ENCODE measurements at regions not wholly inside any gene's neighbourhood (a gene's known extent, or its start where the extent isn't known, plus 50 kb on each side); places are given as distances from the start of the nearest gene placed in this dataset.

GRCh38 chr11:15726893-15727519, 612.3 kb downstream of the INSC start:
- no peak overlapping the region for H3K27ac ChIP-seq (ENCODE audit: low read depth in 1 of 2, low read length in 2 of 2)
- no peaks in the 10 kb centered on the region for H3K36me3 ChIP-seq (replicated peaks in 1 of 2; ENCODE audit: control insufficient read depth in 1 of 2, insufficient read depth in 2 of 2, low read length in 2 of 2)
- H3K4me3 ChIP-seq (replicated peaks in 1 of 3; ENCODE audit: low read depth in 2 of 3, low read length in 3 of 3), result no peak overlapping the region
- no peak overlapping the region for H3K4me3 Mint-ChIP-seq
- no peak for DNase-seq
- no peaks in the 10 kb centered on the region for H3K27me3 ChIP-seq (ENCODE audit: control insufficient read depth in 2 of 2, insufficient read depth in 2 of 2, low read length in 2 of 2)
- intact Hi-C loops (cut with micrococcal nuclease), result no loop called here
- no peaks in the 10 kb centered on the region for H3K9me3 ChIP-seq (replicated peaks in 1 of 2; ENCODE audit: control insufficient read depth in 1 of 2, insufficient read depth in 1 of 2, low read length in 2 of 2)
- no peaks in the 10 kb centered on the region for H3K36me3 Mint-ChIP-seq
- H3K27ac Mint-ChIP-seq, result no peak overlapping the region
- no peaks in the 10 kb centered on the region for H3K79me2 ChIP-seq (ENCODE audit: insufficient read depth, low read length)
- H2AFZ ChIP-seq (ENCODE audit: insufficient read depth, low read depth, low read length, poor library complexity, severe bottlenecking), result no peak overlapping the region
- peaks cover 0 to 10% (median 5%) of the 10 kb centered on the region in 7 donors for H3K9me3 Mint-ChIP-seq
- 100% methylated on average over 1 of the region's 2 CpGs for WGBS (ENCODE audit: insufficient coverage)
- no peak for TF ChIP-seq CTCF (IDR thresholded peaks at IDR 0.05)
- H3K4me1 Mint-ChIP-seq, result no peaks in the 10 kb centered on the region
- H3K4me2 ChIP-seq (replicated peaks; ENCODE audit: extremely low read depth, low read length, poor library complexity, severe bottlenecking), result no peak overlapping the region
- H4K20me1 ChIP-seq (ENCODE audit: insufficient read depth, low read length), result no peaks in the 10 kb centered on the region
- peaks cover 0 to 4% (median 4%) of the 10 kb centered on the region in 3 donors for H3K27me3 Mint-ChIP-seq (ENCODE audit: low read depth in 3 of 3)
- H3K4me1 ChIP-seq (ENCODE audit: control insufficient read depth in 1 of 2, insufficient read depth in 2 of 2, low read length in 2 of 2), result no peaks in the 10 kb centered on the region
- no peak overlapping the region for H3K9ac ChIP-seq (ENCODE audit: insufficient read depth, low read length, poor library complexity, severe bottlenecking)

- Histone ChIP-seq H2AFZ (ENCODE audit: insufficient read depth, low read depth, low read length, poor library complexity, severe bottlenecking) (no peak overlapping the region), H3K27me3 (ENCODE audit: control insufficient read depth in 2 of 2, insufficient read depth in 2 of 2, low read length in 2 of 2) (no peaks in the 10 kb centered on the region), H3K79me2 (ENCODE audit: insufficient read depth, low read length) (no peaks in the 10 kb centered on the region), H3K27ac (ENCODE audit: low read depth in 1 of 2, low read length in 2 of 2) (no peak overlapping the region), H3K4me3 (replicated peaks in 1 of 3; ENCODE audit: low read depth in 2 of 3, low read length in 3 of 3) (no peak overlapping the region), H3K4me2 (replicated peaks; ENCODE audit: extremely low read depth, low read length, poor library complexity, severe bottlenecking) (no peak overlapping the region), H3K9me3 (replicated peaks in 1 of 2; ENCODE audit: control insufficient read depth in 1 of 2, insufficient read depth in 1 of 2, low read length in 2 of 2) (no peaks in the 10 kb centered on the region), H3K36me3 (replicated peaks in 1 of 2; ENCODE audit: control insufficient read depth in 1 of 2, insufficient read depth in 2 of 2, low read length in 2 of 2) (no peaks in the 10 kb centered on the region), H3K9ac (ENCODE audit: insufficient read depth, low read length, poor library complexity, severe bottlenecking) (no peak overlapping the region), H3K4me1 (ENCODE audit: control insufficient read depth in 1 of 2, insufficient read depth in 2 of 2, low read length in 2 of 2) (no peaks in the 10 kb centered on the region), H4K20me1 (ENCODE audit: insufficient read depth, low read length) (no peaks in the 10 kb centered on the region)
- Mint-ChIP-seq H3K4me3 (no peak overlapping the region), H3K36me3 (no peaks in the 10 kb centered on the region), H3K27me3 (ENCODE audit: low read depth in 3 of 3) (peaks cover 0 to 4% (median 3%) of the 10 kb centered on the region in 3 donors), H3K4me1 (no peaks in the 10 kb centered on the region), H3K27ac (no peak overlapping the region), H3K9me3 (peaks cover 0 to 10% (median 3%) of the 10 kb centered on the region in 7 donors)
- no peak for DNase-seq
- TF ChIP-seq CTCF (IDR thresholded peaks at IDR 0.05), result no peak
- intact Hi-C loops (cut with micrococcal nuclease), result no loop called here
These were observed 612.8 kb downstream of the INSC start for GRCh38 chr11:15727520-15727914.
